ENCODE measurements at regions not wholly inside any gene's neighbourhood (a gene's known extent, or its start where the extent isn't known, plus 50 kb on each side); places are given as distances from the start of the nearest gene placed in this dataset.
"Not testable (repeated sequence)": the region's sequence is repeated elsewhere in the genome, so short reads cannot be mapped to it uniquely, and the experiment has no call there.

DNA sequence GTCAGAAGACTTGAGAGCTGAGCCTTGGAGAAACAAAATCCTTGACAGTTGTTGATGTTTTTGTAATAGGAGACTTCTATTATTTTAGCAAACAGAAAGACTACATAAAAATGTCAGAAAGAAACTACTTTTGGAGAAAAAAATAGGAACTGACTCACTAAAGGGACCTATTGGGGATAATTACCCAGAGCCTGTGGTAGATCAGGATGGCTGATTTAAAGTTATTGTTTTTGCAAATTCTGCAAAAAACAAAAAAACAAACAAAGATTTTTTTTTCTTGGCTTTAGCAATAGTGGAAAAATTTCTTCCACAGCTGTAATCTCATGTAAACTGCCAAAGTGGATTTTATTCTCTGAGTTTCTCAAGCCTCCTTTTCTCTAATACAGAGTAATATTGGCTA is 101.5 kb upstream of the SATB1 start:
- Histone ChIP-seq H3K4me3 (ENCODE audit: low read depth, low read length, poor library complexity, severe bottlenecking) (no peak overlapping the region), H3K27me3 (ENCODE audit: insufficient read depth, low read length) (no peaks in the 10 kb centered on the region), H3K4me2 (ENCODE audit: low read length) (no peak overlapping the region), H3K27ac (ENCODE audit: low read depth, low read length, poor library complexity, severe bottlenecking) (no peak overlapping the region), H3K36me3 (ENCODE audit: insufficient read depth, low read length) (no peaks in the 10 kb centered on the region), H3K9me3 (ENCODE audit: low read length) (no peaks in the 10 kb centered on the region), H3F3A (ENCODE audit: insufficient read depth, low read length) (no peaks in the 10 kb centered on the region), H2AFZ (ENCODE audit: low read length) (no peak overlapping the region), H3K79me2 (ENCODE audit: insufficient read depth, low read length) (no peaks in the 10 kb centered on the region), H3K9me2 (ENCODE audit: low read depth, low read length) (no peaks in the 10 kb centered on the region), H4K20me1 (ENCODE audit: insufficient read depth, low read length) (no peaks in the 10 kb centered on the region), H3K9ac (ENCODE audit: low read length) (no peak overlapping the region), H3K4me1 (ENCODE audit: insufficient read depth, low read length, severe bottlenecking) (peaks cover 24% of the 10 kb centered on the region)
- TF ChIP-seq, protein P1, sequence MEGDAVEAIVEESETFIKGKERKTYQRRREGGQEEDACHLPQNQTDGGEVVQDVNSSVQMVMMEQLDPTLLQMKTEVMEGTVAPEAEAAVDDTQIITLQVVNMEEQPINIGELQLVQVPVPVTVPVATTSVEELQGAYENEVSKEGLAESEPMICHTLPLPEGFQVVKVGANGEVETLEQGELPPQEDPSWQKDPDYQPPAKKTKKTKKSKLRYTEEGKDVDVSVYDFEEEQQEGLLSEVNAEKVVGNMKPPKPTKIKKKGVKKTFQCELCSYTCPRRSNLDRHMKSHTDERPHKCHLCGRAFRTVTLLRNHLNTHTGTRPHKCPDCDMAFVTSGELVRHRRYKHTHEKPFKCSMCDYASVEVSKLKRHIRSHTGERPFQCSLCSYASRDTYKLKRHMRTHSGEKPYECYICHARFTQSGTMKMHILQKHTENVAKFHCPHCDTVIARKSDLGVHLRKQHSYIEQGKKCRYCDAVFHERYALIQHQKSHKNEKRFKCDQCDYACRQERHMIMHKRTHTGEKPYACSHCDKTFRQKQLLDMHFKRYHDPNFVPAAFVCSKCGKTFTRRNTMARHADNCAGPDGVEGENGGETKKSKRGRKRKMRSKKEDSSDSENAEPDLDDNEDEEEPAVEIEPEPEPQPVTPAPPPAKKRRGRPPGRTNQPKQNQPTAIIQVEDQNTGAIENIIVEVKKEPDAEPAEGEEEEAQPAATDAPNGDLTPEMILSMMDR (IDR thresholded peaks at IDR 0.05; ENCODE audit: low read length), result no peak

GRCh38 chr3:18516170-18516569 is 91.0 kb upstream of the SATB1 start:
- H3K9me2 ChIP-seq (ENCODE audit: low read depth, low read length); H3F3A ChIP-seq (ENCODE audit: insufficient read depth, low read length); H3K27ac ChIP-seq (ENCODE audit: low read depth, low read length, poor library complexity, severe bottlenecking); H3K4me3 ChIP-seq (ENCODE audit: low read depth, low read length, poor library complexity, severe bottlenecking); H3K9ac ChIP-seq (ENCODE audit: low read length); H3K27me3 ChIP-seq (ENCODE audit: insufficient read depth, low read length); H3K9me3 ChIP-seq (ENCODE audit: low read length); H3K36me3 ChIP-seq (ENCODE audit: insufficient read depth, low read length); H3K4me2 ChIP-seq (ENCODE audit: low read length); H3K79me2 ChIP-seq (ENCODE audit: insufficient read depth, low read length); H4K20me1 ChIP-seq (ENCODE audit: insufficient read depth, low read length); H2AFZ ChIP-seq (ENCODE audit: low read length): not testable (repeated sequence)
- H3K4me1 ChIP-seq (ENCODE audit: insufficient read depth, low read length, severe bottlenecking), result peaks cover 27% of the 10 kb centered on the region

GRCh38 chr3:18513091-18513490 is 88.0 kb upstream of the SATB1 start:
- no peaks in the 10 kb centered on the region for H3F3A ChIP-seq (ENCODE audit: insufficient read depth, low read length)
- H3K4me1 ChIP-seq (ENCODE audit: insufficient read depth, low read length, severe bottlenecking), result peaks cover 28% of the 10 kb centered on the region
- TF ChIP-seq EZH2 (IDR thresholded peaks at IDR 0.05; ENCODE audit: borderline replicate concordance, low read length), result no peak
- no peak overlapping the region for H3K4me3 ChIP-seq (ENCODE audit: low read depth, low read length, poor library complexity, severe bottlenecking)
- H3K79me2 ChIP-seq (ENCODE audit: insufficient read depth, low read length), result no peaks in the 10 kb centered on the region
- H2AFZ ChIP-seq (ENCODE audit: low read length), result no peak overlapping the region
- no peak overlapping the region for H3K9ac ChIP-seq (ENCODE audit: low read length)
- H4K20me1 ChIP-seq (ENCODE audit: insufficient read depth, low read length), result no peaks in the 10 kb centered on the region
- no peak overlapping the region for H3K4me2 ChIP-seq (ENCODE audit: low read length)
- no peaks in the 10 kb centered on the region for H3K9me2 ChIP-seq (ENCODE audit: low read depth, low read length)
- no peaks in the 10 kb centered on the region for H3K36me3 ChIP-seq (ENCODE audit: insufficient read depth, low read length)
- no peak overlapping the region for H3K27ac ChIP-seq (ENCODE audit: low read depth, low read length, poor library complexity, severe bottlenecking)
- no peaks in the 10 kb centered on the region for H3K27me3 ChIP-seq (ENCODE audit: insufficient read depth, low read length)
- H3K9me3 ChIP-seq (ENCODE audit: low read length), result no peaks in the 10 kb centered on the region

- Histone ChIP-seq H3K9me2 (ENCODE audit: low read depth, low read length) (no peaks in the 10 kb centered on the region), H3K27me3 (ENCODE audit: insufficient read depth, low read length) (no peaks in the 10 kb centered on the region), H3K27ac (ENCODE audit: low read depth, low read length, poor library complexity, severe bottlenecking) (no peak overlapping the region), H3K9ac (ENCODE audit: low read length) (no peak overlapping the region), H3K4me1 (ENCODE audit: insufficient read depth, low read length, severe bottlenecking) (peaks cover 36% of the 10 kb centered on the region), H3K4me3 (ENCODE audit: low read depth, low read length, poor library complexity, severe bottlenecking) (no peak overlapping the region), H3K4me2 (ENCODE audit: low read length) (no peak overlapping the region), H3K36me3 (ENCODE audit: insufficient read depth, low read length) (no peaks in the 10 kb centered on the region), H4K20me1 (ENCODE audit: insufficient read depth, low read length) (no peaks in the 10 kb centered on the region), H3K79me2 (ENCODE audit: insufficient read depth, low read length) (no peaks in the 10 kb centered on the region), H2AFZ (ENCODE audit: low read length) (no peak overlapping the region), H3K9me3 (ENCODE audit: low read length) (no peaks in the 10 kb centered on the region), H3F3A (ENCODE audit: insufficient read depth, low read length) (no peaks in the 10 kb centered on the region)
- TF ChIP-seq EZH2 (IDR thresholded peaks at IDR 0.05; ENCODE audit: borderline replicate concordance, low read length), result no peak
- TF ChIP-seq, protein P1 (IDR thresholded peaks at IDR 0.05; ENCODE audit: low read length), result no peak
Measured at GRCh38 chr3:18512007-18512406, 86.9 kb upstream of the SATB1 start.
